ENCODE measurements at regions not wholly inside any gene's neighbourhood (a gene's known extent, or its start where the extent isn't known, plus 50 kb on each side); places are given as distances from the start of the nearest gene placed in this dataset.
A peak's percentile ranks its signal among the peaks of the same experiment; 100 is the strongest.

DNA sequence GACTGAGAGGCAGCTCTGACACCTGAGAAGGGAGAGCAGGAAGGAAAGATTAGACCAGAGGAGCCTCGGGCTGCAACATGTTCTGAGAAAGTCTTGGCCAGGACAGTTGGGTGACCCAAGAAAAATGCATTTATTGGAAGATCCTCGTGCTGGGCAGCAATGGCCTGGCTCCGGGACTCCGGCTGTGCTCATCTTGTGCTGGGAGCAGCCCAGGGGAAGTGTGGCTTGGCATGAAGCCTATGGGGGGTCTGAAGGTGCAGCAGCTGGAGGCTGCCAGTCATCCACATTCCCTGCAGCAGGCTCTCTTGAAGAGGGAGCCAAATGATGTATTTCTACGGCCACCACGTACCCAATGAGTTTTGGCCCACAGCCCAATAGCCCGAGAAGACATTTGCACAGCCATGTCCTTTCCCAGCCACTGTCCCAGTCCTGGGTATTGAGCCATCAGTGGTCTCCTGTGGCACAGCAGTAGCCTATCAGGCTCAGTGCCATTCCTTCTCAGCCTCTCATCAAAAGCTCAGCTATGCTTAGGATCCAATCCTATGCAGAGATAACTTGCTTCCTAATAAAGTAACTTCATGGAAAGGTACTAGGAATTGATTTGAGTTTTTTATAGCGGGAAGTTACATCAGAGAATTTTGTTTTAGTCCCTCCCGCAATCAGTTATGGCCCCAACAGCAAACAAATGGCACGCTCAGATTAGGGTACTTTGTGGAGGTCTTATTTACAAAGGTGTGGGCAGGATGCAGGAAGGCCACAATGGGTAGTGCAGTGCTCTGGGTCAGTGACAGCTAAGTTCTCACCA lies 76.0 kb upstream of the MEDAG start:
- in situ Hi-C loops (cut with MboI; ENCODE audit: low pct_ligation_motif_present in 1 of 4, low pct_unique_long_range_greater_than_20kb in 1 of 4, low sequenced_read_pairs in 3 of 4) (loop anchor here in 1 of 4 donors (25.0 kb wide), 1 partner anchor 207 kb away; no protein-coding TSS in a partner anchor), intact Hi-C loops (cut with DNase I; ENCODE audit: low total_unique reads) (no loop called here)
- H3K9me3 ChIP-seq, result no peaks in the 10 kb centered on the region
- no peak for DNase-seq
- WGBS, 2 donors (ENCODE audit: low coverage in 1 of 2), result 78 to 79% methylated on average over 4 to 10 of the region's 10 CpGs
- H3K27me3 ChIP-seq, result no peaks in the 10 kb centered on the region
- peaks cover 5 to 27% (median 15%) of the 10 kb centered on the region in 4 donors for H3K4me1 ChIP-seq
- TF ChIP-seq POLR2AphosphoS5 (IDR thresholded peaks at IDR 0.05), result no peak
- TF ChIP-seq, protein P1, sequence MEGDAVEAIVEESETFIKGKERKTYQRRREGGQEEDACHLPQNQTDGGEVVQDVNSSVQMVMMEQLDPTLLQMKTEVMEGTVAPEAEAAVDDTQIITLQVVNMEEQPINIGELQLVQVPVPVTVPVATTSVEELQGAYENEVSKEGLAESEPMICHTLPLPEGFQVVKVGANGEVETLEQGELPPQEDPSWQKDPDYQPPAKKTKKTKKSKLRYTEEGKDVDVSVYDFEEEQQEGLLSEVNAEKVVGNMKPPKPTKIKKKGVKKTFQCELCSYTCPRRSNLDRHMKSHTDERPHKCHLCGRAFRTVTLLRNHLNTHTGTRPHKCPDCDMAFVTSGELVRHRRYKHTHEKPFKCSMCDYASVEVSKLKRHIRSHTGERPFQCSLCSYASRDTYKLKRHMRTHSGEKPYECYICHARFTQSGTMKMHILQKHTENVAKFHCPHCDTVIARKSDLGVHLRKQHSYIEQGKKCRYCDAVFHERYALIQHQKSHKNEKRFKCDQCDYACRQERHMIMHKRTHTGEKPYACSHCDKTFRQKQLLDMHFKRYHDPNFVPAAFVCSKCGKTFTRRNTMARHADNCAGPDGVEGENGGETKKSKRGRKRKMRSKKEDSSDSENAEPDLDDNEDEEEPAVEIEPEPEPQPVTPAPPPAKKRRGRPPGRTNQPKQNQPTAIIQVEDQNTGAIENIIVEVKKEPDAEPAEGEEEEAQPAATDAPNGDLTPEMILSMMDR (IDR thresholded peaks at IDR 0.05), result no peak
- no peak for TF ChIP-seq EP300 (IDR thresholded peaks at IDR 0.05; ENCODE audit: low read depth)
- no peak for TF ChIP-seq POLR2A (IDR thresholded peaks at IDR 0.05)
- H3K27ac ChIP-seq, result no peak overlapping the region
- H3K36me3 ChIP-seq, result no peaks in the 10 kb centered on the region
- no peak overlapping the region for H3K4me3 ChIP-seq

DNA sequence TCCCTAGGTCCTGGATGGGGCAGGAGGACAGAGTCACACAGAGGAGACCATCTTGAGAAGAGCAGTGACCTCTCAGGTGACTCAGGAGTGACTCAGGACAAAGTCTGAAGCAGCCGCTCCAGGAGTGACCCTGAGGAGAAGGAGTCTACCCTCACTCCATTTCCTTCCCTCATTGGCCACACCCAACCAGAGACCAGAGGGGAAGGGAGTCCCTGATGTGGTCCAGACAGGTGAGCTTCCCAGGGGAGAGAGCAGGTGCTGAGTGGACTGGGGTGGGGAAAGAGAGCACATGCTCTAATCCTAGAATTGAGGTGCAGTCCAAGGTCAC lies 75.5 kb upstream of the MEDAG start:
- Histone ChIP-seq H3K27ac (no peak overlapping the region), H3K4me1 (peaks cover 5 to 33% (median 20%) of the 10 kb centered on the region in 4 donors), H3K36me3 (no peaks in the 10 kb centered on the region), H3K27me3 (no peaks in the 10 kb centered on the region), H3K4me3 (no peak overlapping the region), H3K9me3 (no peaks in the 10 kb centered on the region)
- intact Hi-C loops (cut with DNase I; ENCODE audit: low total_unique reads), result no loop called here
- no peak for DNase-seq
- whole genome bisulfite sequencing, 2 donors (ENCODE audit: low coverage in 1 of 2), result 100% methylated on average over 1 of the region's 1 CpG; no CpG with 5 or more reads in 1 of the 2 donors
- TF ChIP-seq, protein P1 (IDR thresholded peaks at IDR 0.05), result no peak
- TF ChIP-seq POLR2A (IDR thresholded peaks at IDR 0.05), result no peak
- TF ChIP-seq POLR2AphosphoS5 (IDR thresholded peaks at IDR 0.05), result no peak
- TF ChIP-seq EP300 (IDR thresholded peaks at IDR 0.05; ENCODE audit: low read depth), result no peak
- in situ Hi-C loops (cut with MboI; ENCODE audit: low pct_ligation_motif_present in 1 of 4, low pct_unique_long_range_greater_than_20kb in 1 of 4, low sequenced_read_pairs in 3 of 4), result loop anchor here in 1 of 4 donors (25.0 kb wide), 1 partner anchor 207 kb away; no protein-coding TSS in a partner anchor

DNA sequence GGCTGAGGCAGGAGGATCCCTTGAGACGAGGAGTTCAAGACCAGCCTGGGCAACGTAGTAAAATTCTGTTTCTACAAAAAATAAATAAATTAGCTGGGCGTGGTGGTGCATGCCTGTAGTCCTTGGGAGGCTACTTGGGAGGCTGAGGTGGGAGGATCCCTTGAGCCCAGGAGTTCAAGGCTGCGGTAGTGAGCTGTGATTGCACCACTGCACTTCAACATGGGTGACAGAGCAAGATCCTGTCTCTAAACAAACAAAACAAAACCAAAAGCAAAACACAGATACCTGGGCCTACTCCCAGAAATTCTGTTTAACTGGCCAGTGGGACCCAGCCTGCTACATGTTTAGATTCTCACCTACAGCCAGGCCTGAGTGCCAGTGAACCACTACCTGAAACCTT lies 74.6 kb upstream of the MEDAG start:
- intact Hi-C loops (cut with DNase I; ENCODE audit: low total_unique reads) (no loop called here), in situ Hi-C loops (cut with MboI; ENCODE audit: low pct_ligation_motif_present in 1 of 4, low pct_unique_long_range_greater_than_20kb in 1 of 4, low sequenced_read_pairs in 3 of 4) (loop anchor here in 1 of 4 donors (25.0 kb wide), 1 partner anchor 206 kb away; no protein-coding TSS in a partner anchor)
- H3K9me3 ChIP-seq, result no peaks in the 10 kb centered on the region
- no peaks in the 10 kb centered on the region for H3K27me3 ChIP-seq
- H3K4me3 ChIP-seq, result no peak overlapping the region
- H3K36me3 ChIP-seq, result no peaks in the 10 kb centered on the region
- peaks cover 5 to 38% (median 23%) of the 10 kb centered on the region in 4 donors for H3K4me1 ChIP-seq
- 65% methylated on average over 4 of the region's 4 CpGs; no CpG with 5 or more reads in 1 of the 2 donors for WGBS, 2 donors (ENCODE audit: low coverage in 1 of 2)
- TF ChIP-seq POLR2AphosphoS5 (IDR thresholded peaks at IDR 0.05), result no peak
- no peak for TF ChIP-seq POLR2A (IDR thresholded peaks at IDR 0.05)
- no peak for TF ChIP-seq EP300 (IDR thresholded peaks at IDR 0.05; ENCODE audit: low read depth)
- TF ChIP-seq, protein P1 (IDR thresholded peaks at IDR 0.05), result no peak
- DNase-seq, result no peak
- peak overlapping the region; percentile 53 to 70 (median 60) for H3K27ac ChIP-seq

GRCh38 chr13:30832377-30832776 lies 73.7 kb upstream of the MEDAG start:
- H3K36me3 ChIP-seq, result no peaks in the 10 kb centered on the region
- H3K4me3 ChIP-seq, result no peak overlapping the region
- no peaks in the 10 kb centered on the region for H3K27me3 ChIP-seq
- H3K9me3 ChIP-seq, result no peaks in the 10 kb centered on the region
- intact Hi-C loops (cut with DNase I; ENCODE audit: low total_unique reads) (no loop called here), in situ Hi-C loops (cut with MboI; ENCODE audit: low pct_ligation_motif_present in 1 of 4, low pct_unique_long_range_greater_than_20kb in 1 of 4, low sequenced_read_pairs in 3 of 4) (loop anchor here in 1 of 4 donors (25.0 kb wide), 1 partner anchor 205 kb away; no protein-coding TSS in a partner anchor)
- peak; percentile 40 for DNase-seq
- peaks cover 5 to 38% (median 23%) of the 10 kb centered on the region in 4 donors for H3K4me1 ChIP-seq
- peak overlapping the region; percentile 53 to 70 (median 60) for H3K27ac ChIP-seq
- no peak for TF ChIP-seq POLR2AphosphoS5 (IDR thresholded peaks at IDR 0.05)
- TF ChIP-seq, protein P1 (IDR thresholded peaks at IDR 0.05), result no peak
- TF ChIP-seq POLR2A (IDR thresholded peaks at IDR 0.05), result no peak
- no peak for TF ChIP-seq EP300 (IDR thresholded peaks at IDR 0.05; ENCODE audit: low read depth)
- WGBS, 2 donors (ENCODE audit: low coverage in 1 of 2), result 60 to 73% methylated on average over 1 to 4 of the region's 4 CpGs

All from transverse colon (tissue), 4 donors.